ENCODE measurements at regions not wholly inside any gene's neighbourhood (a gene's known extent, or its start where the extent isn't known, plus 50 kb on each side); places are given as distances from the start of the nearest gene placed in this dataset.
A peak's percentile ranks its signal among the peaks of the same experiment; 100 is the strongest.
"Not testable (repeated sequence)": the region's sequence is repeated elsewhere in the genome, so short reads cannot be mapped to it uniquely, and the experiment has no call there.

DNA sequence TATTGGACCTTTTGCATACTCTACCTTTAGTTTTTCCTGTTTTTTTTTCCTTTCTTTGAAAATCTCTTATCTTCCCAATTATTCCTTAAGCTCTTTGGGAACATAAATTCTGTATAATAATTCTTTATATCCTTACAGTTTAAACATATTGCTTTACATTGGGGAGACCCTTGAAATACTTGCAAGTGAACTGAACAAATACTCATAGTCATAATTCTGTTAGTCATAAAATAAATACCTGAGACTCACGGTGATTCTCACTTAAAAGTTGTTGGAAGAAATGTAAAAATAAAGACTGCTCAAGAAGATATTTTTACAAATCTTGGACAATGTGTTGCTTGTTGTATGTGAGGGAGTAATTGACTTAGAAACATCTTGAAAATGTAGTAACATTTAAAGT lies 515.2 kb upstream of the POT1 start:
- no peak for DNase-seq

- no peak for DNase-seq
Observed at GRCh38 chr7:125436220-125436619, 506.6 kb upstream of the POT1 start.

- no peak for DNase-seq
Observed at GRCh38 chr7:125431349-125431748, 501.7 kb upstream of the POT1 start.

DNA sequence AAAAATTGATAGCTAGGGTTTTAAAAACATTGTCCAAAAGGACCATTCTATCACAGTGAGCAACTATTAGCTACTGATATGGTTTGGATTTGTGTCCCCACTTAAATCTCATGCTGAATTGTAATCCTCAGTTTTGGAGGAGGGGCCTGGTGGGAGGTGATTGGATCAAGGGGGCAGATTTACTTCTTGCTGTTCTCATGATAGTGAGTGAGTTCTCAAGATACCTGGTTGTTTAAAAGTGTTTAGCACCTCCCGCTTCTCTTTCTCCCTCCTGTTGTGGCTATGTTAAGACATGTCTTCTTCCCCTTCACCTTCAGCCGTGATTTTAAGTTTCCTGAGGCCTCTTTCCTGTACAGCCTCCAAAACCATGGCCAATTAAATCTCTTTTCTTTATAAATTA lies 500.4 kb upstream of the POT1 start:
- no peak for DNase-seq

GRCh38 chr7:125427676-125428075 lies 498.1 kb upstream of the POT1 start:
- no peak for DNase-seq

DNA sequence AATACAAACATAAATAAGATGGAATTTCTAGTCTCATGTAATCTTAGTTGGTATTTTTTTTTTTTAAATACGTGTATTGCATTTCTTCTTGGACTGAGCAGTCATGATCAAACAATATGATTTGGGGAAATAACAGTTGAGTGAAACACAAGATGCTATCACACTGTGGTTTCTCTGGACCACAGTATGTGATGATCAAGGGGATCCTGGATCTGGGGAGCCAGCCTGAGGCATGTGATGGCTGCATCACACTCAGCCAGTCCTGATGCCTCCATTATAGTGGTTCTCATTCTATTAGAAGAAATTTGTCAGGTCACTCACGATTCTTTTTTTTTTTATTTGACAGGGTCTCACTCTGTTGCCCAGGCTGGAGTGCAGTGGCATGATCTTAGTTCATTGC lies 495.9 kb upstream of the POT1 start:
- no peak for DNase-seq

GRCh38 chr7:125424721-125425120 lies 495.1 kb upstream of the POT1 start:
- DNase-seq: no peak

DNA sequence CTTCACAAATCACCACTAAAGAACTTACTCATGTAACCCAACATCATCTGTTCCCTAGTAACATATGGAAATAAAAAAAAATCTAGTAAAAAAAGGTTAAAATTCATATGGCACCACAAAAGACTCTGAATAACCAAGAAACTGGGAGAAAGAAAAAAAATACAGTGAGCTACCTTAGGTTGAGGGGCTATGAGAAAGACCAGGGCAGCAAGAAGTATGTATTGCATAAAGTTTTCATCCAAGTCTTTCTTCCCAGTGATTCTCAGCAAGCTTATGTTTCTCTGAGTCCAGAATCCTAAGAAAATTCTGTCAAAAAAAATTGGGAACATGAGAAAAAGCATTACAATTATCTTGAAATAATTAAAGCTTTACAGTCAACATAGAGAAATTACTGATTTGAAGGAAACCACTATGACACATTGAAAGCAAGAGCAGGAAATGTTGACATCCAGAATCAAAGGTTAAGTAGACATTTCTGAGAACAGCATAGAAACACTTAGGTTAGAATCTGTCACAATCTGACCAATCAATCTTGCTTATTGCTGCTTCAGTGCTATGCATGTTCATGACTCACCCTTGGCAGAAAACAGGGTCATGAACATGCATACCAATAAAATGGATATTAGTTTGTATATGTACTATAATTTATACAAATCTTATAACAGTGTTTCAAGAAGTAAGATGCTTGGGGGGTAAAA lies 494.0 kb upstream of the POT1 start:
- DNase-seq: peak; percentile 3

DNA sequence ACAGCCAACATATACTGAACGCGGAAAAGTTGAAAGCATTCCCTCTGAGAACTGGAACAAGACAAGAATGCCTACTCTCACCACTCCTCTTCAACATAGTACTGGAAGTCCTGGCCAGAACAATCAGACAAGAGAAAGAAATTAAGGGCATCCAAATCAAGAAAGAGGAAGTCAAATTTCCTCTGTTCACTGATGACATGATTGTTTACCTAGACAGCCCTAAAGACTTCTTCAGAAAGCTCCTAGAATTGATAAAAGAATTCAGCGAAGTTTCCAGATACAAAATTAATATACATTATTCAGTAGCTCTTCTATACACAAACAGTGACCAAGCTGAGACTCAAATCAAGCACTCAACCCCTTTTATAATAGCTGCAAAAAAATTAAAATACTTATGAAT lies 491.8 kb upstream of the POT1 start:
- not testable (repeated sequence) for DNase-seq

GRCh38 chr7:125412890-125413665 lies 483.5 kb upstream of the POT1 start:
- DNase-seq: no peak

DNA sequence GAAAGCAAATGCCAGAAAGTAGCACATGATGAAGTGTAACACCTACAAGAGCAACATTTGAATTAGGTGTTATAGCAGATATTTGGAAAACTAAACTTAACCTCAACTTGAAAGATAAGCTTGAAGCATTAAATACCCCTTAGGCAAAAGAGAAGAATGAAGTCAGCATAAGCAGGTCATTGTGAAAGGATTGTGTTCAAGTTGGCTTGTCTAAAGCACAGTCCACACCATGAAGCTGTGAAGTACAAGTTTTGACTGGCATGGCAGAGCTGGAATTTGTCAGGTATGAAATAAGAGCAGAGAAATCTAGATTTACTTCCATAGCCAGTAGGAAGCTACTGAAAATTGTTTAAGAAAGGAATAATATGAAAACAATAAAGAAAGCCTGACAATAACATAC lies 480.3 kb upstream of the POT1 start:
- no peak for DNase-seq

DNA sequence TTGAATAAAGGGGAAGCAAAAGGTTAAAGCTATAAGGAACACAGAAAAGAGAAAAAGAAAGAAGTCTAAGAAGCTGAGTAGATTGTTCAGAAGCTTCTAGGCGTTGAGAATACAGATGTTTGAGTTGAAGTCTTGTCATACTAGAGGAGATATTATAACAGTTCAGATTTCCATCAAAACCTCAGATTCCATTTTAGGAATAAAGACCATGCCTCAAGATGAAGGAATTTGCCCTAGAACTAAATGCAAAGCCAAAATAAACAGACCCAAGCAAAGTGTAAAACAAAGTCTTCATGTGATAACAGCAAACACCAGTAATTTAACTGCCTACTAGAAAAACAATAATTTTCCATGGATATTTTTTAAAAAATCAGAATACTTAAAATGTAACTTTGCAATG lies 476.5 kb upstream of the POT1 start:
- DNase-seq: no peak

GRCh38 chr7:125399408-125399807 lies 469.8 kb upstream of the POT1 start:
- DNase-seq: no peak

DNA sequence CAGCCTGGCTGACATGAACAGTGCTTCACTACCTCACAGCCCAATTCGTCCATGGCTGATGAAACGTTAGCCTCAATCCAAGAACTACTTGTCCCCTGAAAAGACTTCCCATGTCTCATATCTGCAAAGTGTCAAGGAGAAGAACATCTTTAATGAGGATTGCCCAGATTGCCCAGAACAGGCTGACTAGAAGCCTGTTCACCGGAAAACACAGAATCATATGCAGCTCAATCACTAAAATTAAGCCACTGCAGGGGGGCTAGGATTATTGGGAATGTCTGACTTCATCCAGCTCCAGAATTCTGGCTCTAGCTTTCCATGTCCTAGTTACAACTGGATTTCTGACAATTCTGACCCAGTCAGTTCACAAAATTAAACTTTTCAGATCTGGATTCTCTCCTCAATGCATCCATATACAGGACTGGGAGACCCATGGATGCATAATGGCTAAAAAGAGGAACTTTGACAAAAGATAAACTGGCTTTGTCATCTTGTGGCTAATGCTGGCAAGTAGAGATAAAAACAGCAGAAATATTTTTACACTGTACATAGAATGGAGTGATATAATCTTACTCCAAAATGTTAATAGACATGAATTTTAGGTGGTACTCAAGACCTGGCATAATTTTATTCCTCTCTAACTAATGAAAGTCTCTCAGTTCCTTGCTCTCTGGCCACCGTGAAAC lies 467.0 kb upstream of the POT1 start:
- DNase-seq: no peak

- DNase-seq: peak; percentile 21
Observed at GRCh38 chr7:125391921-125392320, 462.3 kb upstream of the POT1 start.

DNA sequence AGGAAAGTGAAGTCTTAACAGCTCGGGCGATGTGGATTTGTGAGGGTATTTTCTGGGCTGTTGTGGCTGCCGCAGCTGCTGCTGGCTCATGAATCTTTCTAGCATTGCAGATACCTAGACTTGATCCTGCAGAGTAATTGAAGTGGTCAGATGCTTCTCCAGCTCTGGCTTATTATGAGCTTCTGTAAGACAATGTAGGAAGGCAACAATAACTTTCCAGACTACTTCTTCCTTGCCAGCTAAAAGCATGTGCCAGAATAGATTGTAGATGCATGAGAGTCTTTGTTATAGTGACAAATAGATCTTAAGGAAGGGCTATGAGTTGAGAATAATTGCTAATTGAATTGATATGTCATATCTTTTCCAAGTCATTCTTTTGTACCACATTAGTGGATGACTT lies 461.4 kb upstream of the POT1 start:
- no peak for DNase-seq

- DNase-seq: no peak
Observed at GRCh38 chr7:125386211-125386610, 456.6 kb upstream of the POT1 start.

- no peak for DNase-seq
Observed at GRCh38 chr7:125383324-125383723, 453.7 kb upstream of the POT1 start.

GRCh38 chr7:125382401-125382800 lies 452.8 kb upstream of the POT1 start:
- DNase-seq: no peak

DNA sequence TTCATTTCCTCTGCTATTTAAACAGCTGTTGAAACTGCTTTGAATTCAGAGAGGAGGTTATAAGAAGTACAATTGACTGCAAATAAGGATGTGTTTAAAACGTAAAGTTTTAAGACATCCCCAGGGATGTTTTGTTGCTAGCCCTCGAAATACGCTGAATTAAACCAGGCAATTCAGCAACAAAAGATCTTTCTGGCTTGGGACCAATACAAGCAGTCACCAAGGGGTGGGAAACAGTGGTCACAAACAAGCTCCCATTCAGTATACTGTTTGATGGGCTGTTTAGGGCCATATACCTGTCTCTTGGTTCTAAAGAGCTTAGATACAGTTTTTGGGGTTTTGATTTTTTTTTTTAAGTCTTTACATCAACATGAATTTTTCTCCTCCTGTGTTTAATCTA lies 446.3 kb upstream of the POT1 start:
- peak; percentile 85 for DNase-seq

DNA sequence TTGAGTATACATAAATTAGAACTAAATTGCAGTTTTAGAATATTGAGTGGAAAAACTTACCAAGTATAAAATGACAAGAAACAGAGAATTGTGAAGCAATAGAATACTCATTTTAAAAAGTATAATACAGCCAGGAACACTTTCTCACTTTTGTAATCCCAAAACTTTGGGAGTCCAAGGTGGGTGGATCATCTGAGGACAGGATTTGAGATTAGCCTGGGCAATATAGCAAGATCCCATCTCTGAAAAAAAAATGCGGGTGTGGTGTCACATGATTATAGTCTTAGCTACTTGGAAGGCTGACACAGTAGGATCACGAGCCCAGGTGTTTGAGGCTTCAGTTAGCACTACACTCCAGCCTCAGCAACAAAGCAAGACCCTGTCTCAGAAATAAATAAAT lies 440.9 kb upstream of the POT1 start:
- no peak for DNase-seq

DNA sequence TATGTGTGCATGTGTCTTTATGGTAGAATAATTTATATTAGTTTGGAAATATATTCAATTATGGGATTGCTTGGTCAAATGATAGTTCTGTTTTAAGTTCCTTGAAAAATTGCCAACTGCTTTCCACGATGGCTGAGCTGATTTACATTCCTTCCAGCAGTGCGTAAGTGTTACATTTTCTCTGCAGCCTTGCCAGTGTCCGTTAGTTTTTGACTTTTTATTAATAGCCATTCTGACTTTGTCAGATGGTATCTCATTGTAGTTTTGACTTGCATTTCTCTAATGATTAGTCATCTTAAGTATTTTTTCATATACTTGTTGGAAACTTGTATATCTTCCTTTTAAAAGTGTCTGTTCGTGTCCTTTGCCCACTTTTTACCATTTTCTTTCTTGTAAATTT lies 434.2 kb upstream of the POT1 start:
- no peak for DNase-seq

- DNase-seq: no peak
Observed at GRCh38 chr7:125358551-125359167, 429.0 kb upstream of the POT1 start.
